ENCODE measurements at regions not wholly inside any gene's neighbourhood (a gene's known extent, or its start where the extent isn't known, plus 50 kb on each side); places are given as distances from the start of the nearest gene placed in this dataset.
"Not testable (repeated sequence)": the region's sequence is repeated elsewhere in the genome, so short reads cannot be mapped to it uniquely, and the experiment has no call there.

- Histone ChIP-seq H3K4me1 (ENCODE audit: control insufficient read depth, insufficient read depth, low read length, poor library complexity, severe bottlenecking) (no peaks in the 10 kb centered on the region), H3K36me3 (ENCODE audit: control insufficient read depth, insufficient read depth, low read length) (no peaks in the 10 kb centered on the region), H3K4me3 (ENCODE audit: insufficient read depth, low read depth, low read length, poor library complexity, severe bottlenecking) (no peak overlapping the region), H3K27ac (ENCODE audit: insufficient read depth, low read length, poor library complexity, severe bottlenecking) (no peak overlapping the region), H3K27me3 (replicated peaks; ENCODE audit: control insufficient read depth, insufficient read depth, low read length, poor library complexity, severe bottlenecking) (no peaks in the 10 kb centered on the region), H3K9me3 (ENCODE audit: control insufficient read depth, low read length) (no peaks in the 10 kb centered on the region)
- no peak for DNase-seq
Measured at GRCh38 chr5:163913548-163913947, 408.1 kb downstream of the MAT2B start.

GRCh38 chr5:163914910-163915309 is 409.5 kb downstream of the MAT2B start:
- Histone ChIP-seq H3K4me1 (ENCODE audit: control insufficient read depth, insufficient read depth, low read length, poor library complexity, severe bottlenecking) (no peaks in the 10 kb centered on the region), H3K9me3 (ENCODE audit: control insufficient read depth, low read length) (no peaks in the 10 kb centered on the region), H3K27ac (ENCODE audit: insufficient read depth, low read length, poor library complexity, severe bottlenecking) (no peak overlapping the region), H3K27me3 (replicated peaks; ENCODE audit: control insufficient read depth, insufficient read depth, low read length, poor library complexity, severe bottlenecking) (no peaks in the 10 kb centered on the region), H3K4me3 (ENCODE audit: insufficient read depth, low read depth, low read length, poor library complexity, severe bottlenecking) (no peak overlapping the region), H3K36me3 (ENCODE audit: control insufficient read depth, insufficient read depth, low read length) (no peaks in the 10 kb centered on the region)
- no peak for DNase-seq

- no peak overlapping the region for H3K27ac ChIP-seq (ENCODE audit: insufficient read depth, low read length, poor library complexity, severe bottlenecking)
Measured at GRCh38 chr5:163915481-163915961, 410.1 kb downstream of the MAT2B start.

DNA sequence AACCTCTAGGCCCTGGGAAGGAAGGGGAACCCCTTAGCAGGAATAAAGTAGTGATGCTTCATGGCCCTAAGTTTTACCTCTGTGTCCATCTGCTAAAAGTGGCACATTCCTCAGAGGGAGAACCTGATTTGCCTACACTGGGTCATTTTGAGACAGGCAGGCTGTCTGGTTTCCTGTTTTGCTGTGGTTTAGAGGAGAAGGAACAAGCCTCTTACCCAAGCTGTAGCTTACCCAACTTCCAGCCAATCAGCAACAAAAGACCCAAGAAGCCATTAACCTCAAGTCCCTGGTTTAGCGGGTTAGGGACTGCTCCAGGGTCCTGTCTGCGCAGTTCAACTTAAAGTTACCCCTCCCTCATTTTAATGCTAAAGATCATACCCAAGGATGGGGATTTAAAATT is 411.0 kb downstream of the MAT2B start:
- Histone ChIP-seq H3K27ac (ENCODE audit: insufficient read depth, low read length, poor library complexity, severe bottlenecking) (no peak overlapping the region), H3K4me1 (ENCODE audit: control insufficient read depth, insufficient read depth, low read length, poor library complexity, severe bottlenecking) (no peaks in the 10 kb centered on the region), H3K27me3 (replicated peaks; ENCODE audit: control insufficient read depth, insufficient read depth, low read length, poor library complexity, severe bottlenecking) (no peaks in the 10 kb centered on the region), H3K4me3 (ENCODE audit: insufficient read depth, low read depth, low read length, poor library complexity, severe bottlenecking) (no peak overlapping the region), H3K9me3 (ENCODE audit: control insufficient read depth, low read length) (no peaks in the 10 kb centered on the region), H3K36me3 (ENCODE audit: control insufficient read depth, insufficient read depth, low read length) (no peaks in the 10 kb centered on the region)
- no peak for DNase-seq

More at GRCh38 chr5:163915481-163915961, 410.1 kb downstream of the MAT2B start:
- no peaks in the 10 kb centered on the region for H3K9me3 ChIP-seq (ENCODE audit: control insufficient read depth, low read length)
- H3K4me1 ChIP-seq (ENCODE audit: control insufficient read depth, insufficient read depth, low read length, poor library complexity, severe bottlenecking) = no peaks in the 10 kb centered on the region
- no peaks in the 10 kb centered on the region for H3K36me3 ChIP-seq (ENCODE audit: control insufficient read depth, insufficient read depth, low read length)
- no peaks in the 10 kb centered on the region for H3K27me3 ChIP-seq (replicated peaks; ENCODE audit: control insufficient read depth, insufficient read depth, low read length, poor library complexity, severe bottlenecking)
- no peak for DNase-seq
- no peak overlapping the region for H3K4me3 ChIP-seq (ENCODE audit: insufficient read depth, low read depth, low read length, poor library complexity, severe bottlenecking)

DNA sequence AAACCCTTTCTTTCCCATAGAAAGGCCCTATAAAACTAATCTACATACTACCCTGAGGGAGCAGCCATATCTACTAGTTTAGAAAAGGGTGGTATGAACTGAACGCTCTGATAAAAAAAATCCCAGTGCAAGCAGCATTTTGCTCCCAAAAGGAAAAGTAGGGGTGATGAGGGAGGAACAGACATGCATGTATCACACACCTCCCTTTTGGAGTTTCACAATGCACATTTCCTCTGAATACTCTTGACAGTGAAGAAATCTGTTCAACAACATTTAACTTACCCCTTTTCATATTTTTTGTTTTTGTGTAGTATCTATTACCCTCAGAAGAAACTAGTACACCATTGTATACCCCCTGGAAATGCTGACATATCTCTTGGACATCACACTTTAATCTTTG is 411.4 kb downstream of the MAT2B start:
- H3K9me3 ChIP-seq (ENCODE audit: control insufficient read depth, low read length) = no peaks in the 10 kb centered on the region
- no peak for DNase-seq
- no peak overlapping the region for H3K4me3 ChIP-seq (ENCODE audit: insufficient read depth, low read depth, low read length, poor library complexity, severe bottlenecking)
- no peak overlapping the region for H3K27ac ChIP-seq (ENCODE audit: insufficient read depth, low read length, poor library complexity, severe bottlenecking)
- no peaks in the 10 kb centered on the region for H3K36me3 ChIP-seq (ENCODE audit: control insufficient read depth, insufficient read depth, low read length)
- no peaks in the 10 kb centered on the region for H3K27me3 ChIP-seq (replicated peaks; ENCODE audit: control insufficient read depth, insufficient read depth, low read length, poor library complexity, severe bottlenecking)
- no peaks in the 10 kb centered on the region for H3K4me1 ChIP-seq (ENCODE audit: control insufficient read depth, insufficient read depth, low read length, poor library complexity, severe bottlenecking)

GRCh38 chr5:163917747-163918146 is 412.3 kb downstream of the MAT2B start:
- H3K27ac ChIP-seq (ENCODE audit: insufficient read depth, low read length, poor library complexity, severe bottlenecking) = no peak overlapping the region
- H3K36me3 ChIP-seq (ENCODE audit: control insufficient read depth, insufficient read depth, low read length) = no peaks in the 10 kb centered on the region
- no peaks in the 10 kb centered on the region for H3K27me3 ChIP-seq (replicated peaks; ENCODE audit: control insufficient read depth, insufficient read depth, low read length, poor library complexity, severe bottlenecking)
- no peak overlapping the region for H3K4me3 ChIP-seq (ENCODE audit: insufficient read depth, low read depth, low read length, poor library complexity, severe bottlenecking)
- no peaks in the 10 kb centered on the region for H3K9me3 ChIP-seq (ENCODE audit: control insufficient read depth, low read length)
- H3K4me1 ChIP-seq (ENCODE audit: control insufficient read depth, insufficient read depth, low read length, poor library complexity, severe bottlenecking) = no peaks in the 10 kb centered on the region
- no peak for DNase-seq

DNA sequence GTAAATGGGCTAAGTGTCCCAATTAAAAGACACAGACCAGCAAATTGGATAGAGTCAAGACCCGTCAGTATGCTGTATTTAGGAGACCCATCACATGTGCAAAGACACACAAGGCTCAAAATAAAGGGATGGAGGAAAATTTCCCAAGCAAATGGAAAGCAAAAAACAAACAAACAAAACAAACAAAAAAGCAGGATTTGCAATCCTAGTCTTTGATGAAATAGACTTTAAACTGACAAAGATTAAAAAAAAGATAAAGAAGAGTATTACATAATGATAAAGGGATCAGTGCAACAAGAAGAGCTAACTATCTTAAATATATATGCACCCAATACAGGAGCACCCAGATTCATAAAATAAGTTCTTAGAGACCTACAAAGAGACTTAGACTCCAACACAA is 429.6 kb downstream of the MAT2B start:
- not testable (repeated sequence) for H3K9me3 ChIP-seq (ENCODE audit: control insufficient read depth, low read length); H3K4me3 ChIP-seq (ENCODE audit: insufficient read depth, low read depth, low read length, poor library complexity, severe bottlenecking); H3K27me3 ChIP-seq (replicated peaks; ENCODE audit: control insufficient read depth, insufficient read depth, low read length, poor library complexity, severe bottlenecking); H3K27ac ChIP-seq (ENCODE audit: insufficient read depth, low read length, poor library complexity, severe bottlenecking); DNase-seq; H3K4me1 ChIP-seq (ENCODE audit: control insufficient read depth, insufficient read depth, low read length, poor library complexity, severe bottlenecking); H3K36me3 ChIP-seq (ENCODE audit: control insufficient read depth, insufficient read depth, low read length)

GRCh38 chr5:163938595-163938994 is 433.2 kb downstream of the MAT2B start:
- DNase-seq = no peak
- Histone ChIP-seq H3K9me3 (ENCODE audit: control insufficient read depth, low read length) (no peaks in the 10 kb centered on the region), H3K27me3 (replicated peaks; ENCODE audit: control insufficient read depth, insufficient read depth, low read length, poor library complexity, severe bottlenecking) (no peaks in the 10 kb centered on the region), H3K27ac (ENCODE audit: insufficient read depth, low read length, poor library complexity, severe bottlenecking) (no peak overlapping the region), H3K4me1 (ENCODE audit: control insufficient read depth, insufficient read depth, low read length, poor library complexity, severe bottlenecking) (no peaks in the 10 kb centered on the region), H3K4me3 (ENCODE audit: insufficient read depth, low read depth, low read length, poor library complexity, severe bottlenecking) (no peak overlapping the region), H3K36me3 (ENCODE audit: control insufficient read depth, insufficient read depth, low read length) (no peaks in the 10 kb centered on the region)

DNA sequence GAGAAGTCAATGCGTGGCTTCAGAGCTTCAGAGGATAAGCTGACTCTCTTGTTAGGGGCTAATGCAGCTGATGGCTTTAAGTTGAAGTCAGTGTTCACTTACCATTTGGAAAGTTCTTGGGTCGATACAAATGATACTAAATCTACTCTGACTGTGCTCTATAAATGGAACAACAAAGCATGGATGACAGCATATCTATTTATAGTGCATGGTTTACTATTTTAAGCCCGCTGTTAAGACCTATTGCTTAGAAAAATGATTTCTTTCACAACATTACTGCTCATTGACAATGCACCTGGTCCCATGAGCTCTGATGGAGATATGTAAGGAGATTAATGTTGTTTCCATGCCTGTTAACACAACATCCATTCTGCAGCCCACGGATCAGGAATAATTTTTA is 435.7 kb downstream of the MAT2B start:
- Histone ChIP-seq H3K36me3 (ENCODE audit: control insufficient read depth, insufficient read depth, low read length) (no peaks in the 10 kb centered on the region), H3K27ac (ENCODE audit: insufficient read depth, low read length, poor library complexity, severe bottlenecking) (no peak overlapping the region), H3K4me1 (ENCODE audit: control insufficient read depth, insufficient read depth, low read length, poor library complexity, severe bottlenecking) (no peaks in the 10 kb centered on the region), H3K27me3 (replicated peaks; ENCODE audit: control insufficient read depth, insufficient read depth, low read length, poor library complexity, severe bottlenecking) (no peaks in the 10 kb centered on the region), H3K4me3 (ENCODE audit: insufficient read depth, low read depth, low read length, poor library complexity, severe bottlenecking) (no peak overlapping the region), H3K9me3 (ENCODE audit: control insufficient read depth, low read length) (no peaks in the 10 kb centered on the region)
- no peak for DNase-seq

GRCh38 chr5:163943546-163943945 is 438.1 kb downstream of the MAT2B start:
- no peaks in the 10 kb centered on the region for H3K36me3 ChIP-seq (ENCODE audit: control insufficient read depth, insufficient read depth, low read length)
- H3K27ac ChIP-seq (ENCODE audit: insufficient read depth, low read length, poor library complexity, severe bottlenecking) = no peak overlapping the region
- no peaks in the 10 kb centered on the region for H3K27me3 ChIP-seq (replicated peaks; ENCODE audit: control insufficient read depth, insufficient read depth, low read length, poor library complexity, severe bottlenecking)
- H3K4me3 ChIP-seq (ENCODE audit: insufficient read depth, low read depth, low read length, poor library complexity, severe bottlenecking) = no peak overlapping the region
- no peaks in the 10 kb centered on the region for H3K4me1 ChIP-seq (ENCODE audit: control insufficient read depth, insufficient read depth, low read length, poor library complexity, severe bottlenecking)
- no peak for DNase-seq
- H3K9me3 ChIP-seq (ENCODE audit: control insufficient read depth, low read length) = no peaks in the 10 kb centered on the region

DNA sequence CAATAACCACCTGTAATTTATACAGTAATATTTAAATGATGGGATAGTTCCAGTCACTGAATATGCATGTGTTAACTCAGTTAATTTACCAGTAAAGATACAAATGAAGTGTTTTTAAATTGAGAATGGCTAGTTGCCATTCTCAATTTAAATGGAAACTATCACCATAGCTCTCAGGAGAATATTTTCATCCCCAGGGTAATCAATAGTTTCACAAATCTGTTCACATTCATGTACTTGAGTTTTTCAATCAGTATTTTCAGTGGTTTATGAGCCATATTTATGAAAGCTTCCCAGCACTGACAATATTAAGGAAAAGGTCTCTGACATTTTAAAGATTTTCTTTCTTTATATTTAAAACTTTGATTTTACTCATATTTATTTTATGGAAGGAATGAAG is 439.3 kb downstream of the MAT2B start:
- no peak overlapping the region for H3K27ac ChIP-seq (ENCODE audit: insufficient read depth, low read length, poor library complexity, severe bottlenecking)
- no peaks in the 10 kb centered on the region for H3K9me3 ChIP-seq (ENCODE audit: control insufficient read depth, low read length)
- no peaks in the 10 kb centered on the region for H3K27me3 ChIP-seq (replicated peaks; ENCODE audit: control insufficient read depth, insufficient read depth, low read length, poor library complexity, severe bottlenecking)
- H3K36me3 ChIP-seq (ENCODE audit: control insufficient read depth, insufficient read depth, low read length) = no peaks in the 10 kb centered on the region
- no peak overlapping the region for H3K4me3 ChIP-seq (ENCODE audit: insufficient read depth, low read depth, low read length, poor library complexity, severe bottlenecking)
- no peak for DNase-seq
- H3K4me1 ChIP-seq (ENCODE audit: control insufficient read depth, insufficient read depth, low read length, poor library complexity, severe bottlenecking) = no peaks in the 10 kb centered on the region

All from effector memory CD4-positive, alpha-beta T cell (primary cell).